CD4-positive, alpha-beta T cell (primary cell): ENCODE measurements at regions not wholly inside any gene's neighbourhood (a gene's known extent, or its start where the extent isn't known, plus 50 kb on each side); places are given as distances from the start of the nearest gene placed in this dataset.

Experiments used
- ATAC-seq: fragments of 200-7000 bp; cut with Tn5 transposase; one replicate; pipeline ENCODE4 v1.10.0; 2022; ENCODE audit warnings: mild to moderate bottlenecking; ENCODE audit not compliant: poor library complexity
- CTCF ChIA-PET: fragments of 350-600 bp; sonication (Branson Sonifier 250); formaldehyde crosslinking; loops from one replicate; lab custom pipeline; 2021; ENCODE audit warnings: antibody characterized with exemption, inconsistent platforms; lab: Charles Lee
- POLR2A ChIA-PET: fragments of 350-600 bp; sonication (Branson Sonifier 250); formaldehyde crosslinking; loops from one replicate; lab custom pipeline; 2021; ENCODE audit warnings: antibody characterized with exemption, inconsistent platforms; lab: Charles Lee
- DNase-seq, 14 experiments: peaks; one replicate each; pipeline ENCODE4 v3.0.0-alpha.2; 2013 to 2020; ENCODE audit warnings: mixed read lengths in 2 of 14
- H3K27ac ChIP-seq, 2 donors: one replicate each; pipeline versions ENCODE4 v1.5.1 to v1.7.0; 2013; ENCODE audit warnings: low read length in 2 of 2, low read depth in 1 of 2, mild to moderate bottlenecking in 1 of 2
- H3K27me3 ChIP-seq, 2 experiments: 1 replicate in 1 of 2; 2 replicates in 1 of 2; pipeline versions ENCODE4 v1.6.1 to v1.7.0; 2013; ENCODE audit warnings: low read length in 2 of 2, control low read depth in 1 of 2, mild to moderate bottlenecking in 1 of 2, moderate library complexity in 1 of 2; ENCODE audit not compliant: insufficient read depth in 2 of 2, control insufficient read depth in 1 of 2
- H3K36me3 ChIP-seq: one replicate; pipeline ENCODE4 v1.6.1; 2013; ENCODE audit warnings: low read length, control low read depth; ENCODE audit not compliant: insufficient read depth
- H3K4me1 ChIP-seq: one replicate; pipeline ENCODE4 v1.6.1; 2013; ENCODE audit warnings: low read length, control low read depth; ENCODE audit not compliant: insufficient read depth
- H3K4me3 ChIP-seq: one replicate; pipeline ENCODE4 v1.5.1; 2013; ENCODE audit warnings: mild to moderate bottlenecking, low read length, moderate library complexity
- H3K9me3 ChIP-seq, 2 experiments: 1 replicate in 1 of 2; 2 replicates in 1 of 2; pipeline versions ENCODE4 v1.6.1 to v1.7.0; 2013; ENCODE audit warnings: low read length in 2 of 2, mild to moderate bottlenecking in 2 of 2, control low read depth in 1 of 2, moderate library complexity in 1 of 2; ENCODE audit not compliant: control insufficient read depth in 1 of 2, insufficient read depth in 1 of 2
- H3K27ac Mint-ChIP-seq: one replicate; pipeline ENCODE4 v1.8.0; 2020; ENCODE audit warnings: mixed read lengths
- H3K27me3 Mint-ChIP-seq: one replicate; pipeline ENCODE4 v1.8.0; 2021; ENCODE audit warnings: mixed read lengths
- H3K36me3 Mint-ChIP-seq: one replicate; pipeline ENCODE4 v1.8.0; 2021; ENCODE audit warnings: low read depth, mixed read lengths
- H3K4me1 Mint-ChIP-seq: one replicate; pipeline ENCODE4 v1.8.0; 2021; ENCODE audit warnings: low read depth, mixed read lengths
- H3K4me3 Mint-ChIP-seq: one replicate; pipeline ENCODE4 v1.8.0; 2020; ENCODE audit warnings: mild to moderate bottlenecking, mixed read lengths
- H3K9me3 Mint-ChIP-seq: one replicate; pipeline ENCODE4 v1.8.0; 2020; ENCODE audit warnings: mixed read lengths
- intact Hi-C, 2 experiments: fragments of 100-400 bp; cut with DNase I in 1 of 2; cut with micrococcal nuclease in 1 of 2; formaldehyde crosslinking; loops; one replicate each; pipeline versions ENCODE4 v1.15.1 to v1.9.0; 2023 to 2025; cut with DNase I, micrococcal nuclease
- TF ChIP-seq, protein P1 (sequence below): fragments of 200-600 bp; IDR thresholded peaks from one replicate; pipeline ENCODE4 v1.8.0; 2022; ENCODE audit warnings: antibody characterized with exemption, mild to moderate bottlenecking

DNA sequence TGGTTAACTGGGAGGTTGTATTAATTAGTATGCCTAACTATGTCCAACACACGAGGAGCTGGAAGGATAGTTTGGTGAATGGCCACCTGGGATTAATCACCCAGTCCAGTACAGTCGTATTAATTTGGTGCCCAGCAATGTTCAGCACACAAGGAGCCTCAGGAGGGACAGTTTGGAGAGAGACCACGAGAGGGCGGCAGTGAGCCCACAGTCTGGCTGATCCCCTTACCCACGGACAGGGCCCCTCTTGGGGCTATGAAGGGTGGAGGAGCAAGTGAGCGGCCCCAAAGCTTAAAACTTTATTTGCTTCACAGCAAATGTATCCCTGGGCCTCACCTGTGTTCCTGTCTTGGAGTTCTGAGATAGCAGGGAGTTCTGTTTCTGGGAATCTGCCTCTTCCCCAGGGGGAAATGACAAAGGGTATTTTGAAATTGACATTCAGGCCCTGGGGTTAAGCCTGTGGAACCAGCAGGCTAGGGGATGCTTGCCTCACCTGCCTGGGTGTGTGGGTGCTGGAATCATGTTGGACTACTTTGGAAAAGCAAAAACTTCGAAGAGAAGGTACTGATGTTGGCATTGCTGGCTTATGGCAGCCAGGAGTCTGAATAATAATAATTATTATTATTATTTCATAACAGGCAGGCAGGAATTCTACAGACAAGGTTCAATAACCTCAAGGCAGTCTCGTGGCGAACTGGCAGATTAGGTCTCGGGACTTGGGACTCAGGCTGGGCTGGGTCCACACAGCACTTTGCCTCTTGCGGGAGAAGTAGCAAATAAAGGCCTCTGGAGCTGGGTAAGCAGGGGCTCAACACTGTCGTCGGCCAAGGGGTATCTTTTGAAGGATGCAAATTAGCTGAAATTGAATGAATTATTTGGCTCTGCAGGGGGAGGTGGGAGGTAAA, 227.6 kb upstream of the ASIC2 start:
- Histone ChIP-seq H3K4me1 (no peaks in the 10 kb centered on the region), H3K9me3 (no peaks in the 10 kb centered on the region), H3K27ac (no peak overlapping the region), H3K27me3 (peaks cover 0 to 2% of the 10 kb centered on the region in 2 experiments), H3K4me3 (no peak overlapping the region), H3K36me3 (no peaks in the 10 kb centered on the region)
- peaks cover 9% of the 10 kb centered on the region for H3K27me3 Mint-ChIP-seq
- H3K9me3 Mint-ChIP-seq, result no peaks in the 10 kb centered on the region
- ATAC-seq (no peak), DNase-seq (peak in 11 of 14 experiments; percentile 1 to 43 (median 10))
- intact Hi-C loops, result loop anchor here in 1 of 2 experiments (1.0 kb wide), 1 partner anchor 154 kb away; no protein-coding TSS in a partner anchor
- CTCF ChIA-PET, result no interaction called here
- TF ChIP-seq, protein P1, sequence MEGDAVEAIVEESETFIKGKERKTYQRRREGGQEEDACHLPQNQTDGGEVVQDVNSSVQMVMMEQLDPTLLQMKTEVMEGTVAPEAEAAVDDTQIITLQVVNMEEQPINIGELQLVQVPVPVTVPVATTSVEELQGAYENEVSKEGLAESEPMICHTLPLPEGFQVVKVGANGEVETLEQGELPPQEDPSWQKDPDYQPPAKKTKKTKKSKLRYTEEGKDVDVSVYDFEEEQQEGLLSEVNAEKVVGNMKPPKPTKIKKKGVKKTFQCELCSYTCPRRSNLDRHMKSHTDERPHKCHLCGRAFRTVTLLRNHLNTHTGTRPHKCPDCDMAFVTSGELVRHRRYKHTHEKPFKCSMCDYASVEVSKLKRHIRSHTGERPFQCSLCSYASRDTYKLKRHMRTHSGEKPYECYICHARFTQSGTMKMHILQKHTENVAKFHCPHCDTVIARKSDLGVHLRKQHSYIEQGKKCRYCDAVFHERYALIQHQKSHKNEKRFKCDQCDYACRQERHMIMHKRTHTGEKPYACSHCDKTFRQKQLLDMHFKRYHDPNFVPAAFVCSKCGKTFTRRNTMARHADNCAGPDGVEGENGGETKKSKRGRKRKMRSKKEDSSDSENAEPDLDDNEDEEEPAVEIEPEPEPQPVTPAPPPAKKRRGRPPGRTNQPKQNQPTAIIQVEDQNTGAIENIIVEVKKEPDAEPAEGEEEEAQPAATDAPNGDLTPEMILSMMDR, result peak; percentile 49
- POLR2A ChIA-PET, result no interaction called here
- no peaks in the 10 kb centered on the region for H3K4me1 Mint-ChIP-seq
- no peaks in the 10 kb centered on the region for H3K36me3 Mint-ChIP-seq
- H3K27ac Mint-ChIP-seq, result no peak overlapping the region
- H3K4me3 Mint-ChIP-seq, result no peak overlapping the region

DNA sequence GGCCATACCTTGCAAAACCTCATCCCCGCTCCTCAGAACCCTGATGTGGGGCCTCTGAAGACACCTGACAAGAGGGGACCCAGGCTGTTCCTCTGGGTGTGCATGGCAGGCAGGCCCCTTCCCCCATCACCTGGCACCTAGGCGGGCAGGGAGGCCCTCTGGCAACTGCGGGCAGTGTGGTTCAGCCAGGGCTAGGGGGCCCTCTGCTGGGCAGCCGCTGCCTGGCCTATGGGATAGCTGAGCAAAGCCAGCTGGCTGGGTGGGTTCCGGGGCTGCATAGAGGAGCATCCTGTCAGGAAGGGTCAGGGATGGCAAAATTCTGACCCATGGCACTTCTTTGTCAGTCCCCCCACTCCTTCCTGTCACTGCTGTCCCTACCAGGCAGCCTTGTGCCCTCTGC, 228.7 kb upstream of the ASIC2 start:
- peaks cover 9% of the 10 kb centered on the region for H3K27me3 Mint-ChIP-seq
- ATAC-seq, result no peak

DNA sequence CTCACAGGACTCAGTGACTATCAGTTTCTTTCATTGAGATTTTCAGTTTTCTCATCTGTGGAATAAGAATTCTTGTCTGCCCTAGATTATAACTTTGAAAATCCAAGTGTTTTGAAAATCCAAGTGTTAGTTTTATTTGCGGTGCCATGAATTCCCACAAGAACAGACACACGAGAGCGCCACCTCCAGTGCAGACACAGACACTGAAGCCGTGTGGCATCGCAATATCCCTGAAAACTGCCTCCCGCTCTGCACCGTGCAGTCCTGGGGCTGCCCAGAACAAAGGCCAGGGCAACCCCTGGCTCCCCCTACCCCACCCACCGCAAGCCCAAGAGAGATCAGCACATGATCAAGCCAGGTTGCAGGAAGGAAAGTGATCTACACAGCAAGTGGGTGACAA, 229.5 kb upstream of the ASIC2 start:
- ATAC-seq, result no peak
- intact Hi-C loops, result no loop called here
- POLR2A ChIA-PET, result no interaction called here

More for the DNA sequence above, 228.7 kb upstream of the ASIC2 start:
- no peak for DNase-seq
- no peaks in the 10 kb centered on the region for H3K36me3 Mint-ChIP-seq
- intact Hi-C loops, result no loop called here
- CTCF ChIA-PET, result no interaction called here
- H3K27ac Mint-ChIP-seq, result no peak overlapping the region
- TF ChIP-seq, protein P1, result no peak
- no peak overlapping the region for H3K4me3 Mint-ChIP-seq
- H3K4me1 Mint-ChIP-seq, result no peaks in the 10 kb centered on the region
- POLR2A ChIA-PET, result no interaction called here
- no peaks in the 10 kb centered on the region for H3K36me3 ChIP-seq
- H3K9me3 Mint-ChIP-seq, result no peaks in the 10 kb centered on the region
- H3K4me3 ChIP-seq, result no peak overlapping the region
- H3K9me3 ChIP-seq, result peaks cover 0 to 4% of the 10 kb centered on the region in 2 experiments
- no peak overlapping the region for H3K27ac ChIP-seq
- peaks cover 0 to 2% of the 10 kb centered on the region in 2 experiments for H3K27me3 ChIP-seq
- H3K4me1 ChIP-seq, result no peaks in the 10 kb centered on the region

More for the DNA sequence above, 229.5 kb upstream of the ASIC2 start:
- TF ChIP-seq, protein P1, result no peak
- H3K27me3 ChIP-seq, result peaks cover 0 to 2% of the 10 kb centered on the region in 2 experiments
- no peaks in the 10 kb centered on the region for H3K4me1 Mint-ChIP-seq
- no peak overlapping the region for H3K4me3 Mint-ChIP-seq
- no peak overlapping the region for H3K27ac ChIP-seq
- no peak for DNase-seq
- H3K9me3 ChIP-seq, result peaks cover 0 to 7% of the 10 kb centered on the region in 2 experiments
- H3K36me3 Mint-ChIP-seq, result no peaks in the 10 kb centered on the region
- H3K27me3 Mint-ChIP-seq, result peaks cover 9% of the 10 kb centered on the region
- H3K36me3 ChIP-seq, result no peaks in the 10 kb centered on the region
- H3K4me1 ChIP-seq, result no peaks in the 10 kb centered on the region
- CTCF ChIA-PET, result no interaction called here
- no peak overlapping the region for H3K4me3 ChIP-seq
- no peaks in the 10 kb centered on the region for H3K9me3 Mint-ChIP-seq
- no peak overlapping the region for H3K27ac Mint-ChIP-seq
